Ammon's horn (tissue), 1 donor: ENCODE measurements at regions not wholly inside any gene's neighbourhood (a gene's known extent, or its start where the extent isn't known, plus 50 kb on each side); places are given as distances from the start of the nearest gene placed in this dataset.

Experiments
- DNase-seq: peaks from one replicate; pipeline ENCODE4 v3.0.0-alpha.2; 2016; ENCODE audit warnings: low spot score

- no peak for DNase-seq
Observed at GRCh38 chr2:239780236-239780994, 244.7 kb downstream of the NDUFA10 start.

GRCh38 chr2:239779584-239779983 lies 245.6 kb downstream of the NDUFA10 start:
- no peak for DNase-seq

GRCh38 chr2:239778861-239779558 lies 246.1 kb downstream of the NDUFA10 start:
- DNase-seq: no peak

- no peak for DNase-seq
Observed at GRCh38 chr2:239778042-239778851, 246.9 kb downstream of the NDUFA10 start.

GRCh38 chr2:239777219-239777618 lies 247.9 kb downstream of the NDUFA10 start:
- no peak for DNase-seq

- no peak for DNase-seq
Observed at GRCh38 chr2:239776436-239777005, 248.6 kb downstream of the NDUFA10 start.

GRCh38 chr2:239775623-239776435 lies 249.3 kb downstream of the NDUFA10 start:
- no peak for DNase-seq

GRCh38 chr2:239774933-239775622 lies 250.1 kb downstream of the NDUFA10 start:
- no peak for DNase-seq

GRCh38 chr2:239774142-239774462 lies 251.0 kb downstream of the NDUFA10 start:
- DNase-seq: no peak

- no peak for DNase-seq
Observed at GRCh38 chr2:239773228-239774141, 251.7 kb downstream of the NDUFA10 start.

- DNase-seq: no peak
Observed at GRCh38 chr2:239772721-239773120, 252.4 kb downstream of the NDUFA10 start.

GRCh38 chr2:239770246-239770639 lies 254.9 kb downstream of the NDUFA10 start:
- DNase-seq: no peak

GRCh38 chr2:239769554-239770245 lies 255.4 kb downstream of the NDUFA10 start:
- no peak for DNase-seq

GRCh38 chr2:239768907-239769553 lies 256.1 kb downstream of the NDUFA10 start:
- no peak for DNase-seq

GRCh38 chr2:239768031-239768790 lies 256.9 kb downstream of the NDUFA10 start:
- no peak for DNase-seq

GRCh38 chr2:239767021-239767905 lies 257.9 kb downstream of the NDUFA10 start:
- DNase-seq: no peak

GRCh38 chr2:239765911-239766310 lies 259.2 kb downstream of the NDUFA10 start:
- DNase-seq: no peak
